ENCODE measurements at regions not wholly inside any gene's neighbourhood (a gene's known extent, or its start where the extent isn't known, plus 50 kb on each side); places are given as distances from the start of the nearest gene placed in this dataset.

DNA sequence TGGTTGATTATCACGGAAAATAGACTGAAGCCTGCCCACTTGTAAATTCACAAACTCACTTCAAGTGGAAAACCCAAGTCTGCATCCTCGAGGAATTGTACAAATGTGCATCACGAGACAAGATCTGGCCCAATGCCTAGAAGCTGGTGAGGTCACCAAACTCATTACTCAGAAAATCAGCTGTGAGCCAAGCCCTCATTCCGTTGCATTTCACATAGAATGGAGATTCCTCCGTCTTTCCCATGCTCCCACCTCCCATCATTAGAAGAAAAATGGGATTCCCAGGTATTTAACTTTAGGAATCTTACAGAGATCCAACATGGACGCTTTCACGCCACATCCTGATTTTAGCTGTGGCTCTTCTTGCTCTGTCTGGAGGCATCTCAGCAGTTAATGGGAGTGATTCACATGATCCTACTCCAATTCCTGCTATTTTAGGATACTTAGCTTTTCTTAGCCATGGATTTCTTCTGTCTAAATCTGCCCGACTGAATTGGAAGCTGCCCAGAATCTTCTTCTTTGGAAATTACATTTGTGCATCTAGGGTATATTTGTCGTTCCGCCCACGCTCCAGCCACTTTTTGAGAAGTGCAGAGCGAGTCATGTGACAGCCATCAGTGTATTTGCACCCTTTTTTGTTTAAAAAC, 68.7 kb upstream of the STMND1 start:
- TF ChIP-seq, protein P1, sequence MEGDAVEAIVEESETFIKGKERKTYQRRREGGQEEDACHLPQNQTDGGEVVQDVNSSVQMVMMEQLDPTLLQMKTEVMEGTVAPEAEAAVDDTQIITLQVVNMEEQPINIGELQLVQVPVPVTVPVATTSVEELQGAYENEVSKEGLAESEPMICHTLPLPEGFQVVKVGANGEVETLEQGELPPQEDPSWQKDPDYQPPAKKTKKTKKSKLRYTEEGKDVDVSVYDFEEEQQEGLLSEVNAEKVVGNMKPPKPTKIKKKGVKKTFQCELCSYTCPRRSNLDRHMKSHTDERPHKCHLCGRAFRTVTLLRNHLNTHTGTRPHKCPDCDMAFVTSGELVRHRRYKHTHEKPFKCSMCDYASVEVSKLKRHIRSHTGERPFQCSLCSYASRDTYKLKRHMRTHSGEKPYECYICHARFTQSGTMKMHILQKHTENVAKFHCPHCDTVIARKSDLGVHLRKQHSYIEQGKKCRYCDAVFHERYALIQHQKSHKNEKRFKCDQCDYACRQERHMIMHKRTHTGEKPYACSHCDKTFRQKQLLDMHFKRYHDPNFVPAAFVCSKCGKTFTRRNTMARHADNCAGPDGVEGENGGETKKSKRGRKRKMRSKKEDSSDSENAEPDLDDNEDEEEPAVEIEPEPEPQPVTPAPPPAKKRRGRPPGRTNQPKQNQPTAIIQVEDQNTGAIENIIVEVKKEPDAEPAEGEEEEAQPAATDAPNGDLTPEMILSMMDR (IDR thresholded peaks at IDR 0.05): no peak
- no peak for TF ChIP-seq ZFX (IDR thresholded peaks at IDR 0.05; ENCODE audit: borderline replicate concordance)

Measured in 22Rv1 (cell line).